Calu3 (cell line): ENCODE measurements at regions not wholly inside any gene's neighbourhood (a gene's known extent, or its start where the extent isn't known, plus 50 kb on each side); places are given as distances from the start of the nearest gene placed in this dataset.
"Not testable (repeated sequence)": the region's sequence is repeated elsewhere in the genome, so short reads cannot be mapped to it uniquely, and the experiment has no call there.

ENCODE experiments used
- BruUV-seq: library from RNA; stranded (reverse); fragments of 400-500 nt; replicated peaks from 2 replicates; lab custom pipeline; 2021; lab: Mats Ljungman, UMichigan
- CTCF ChIA-PET: fragments of 300-600 bp; sonication (Branson Sonifier 250); formaldehyde crosslinking; loops from one replicate; lab custom pipeline; 2022; ENCODE audit warnings: antibody characterized with exemption; lab: Charles Lee
- DNase-seq: peaks from one replicate; pipeline ENCODE4 v3.0.0; 2022
- H3K27ac Mint-ChIP-seq: one replicate; pipeline ENCODE4 v1.8.0; 2022; ENCODE audit warnings: mixed read lengths; ENCODE audit not compliant: unreplicated experiment
- H3K27me3 Mint-ChIP-seq: one replicate; pipeline ENCODE4 v1.8.0; 2022; ENCODE audit warnings: mixed read lengths; ENCODE audit not compliant: unreplicated experiment
- H3K36me3 Mint-ChIP-seq: one replicate; pipeline ENCODE4 v1.8.0; 2022; ENCODE audit warnings: mild to moderate bottlenecking, moderate library complexity, mixed read lengths; ENCODE audit not compliant: insufficient read depth, unreplicated experiment
- H3K4me1 Mint-ChIP-seq: one replicate; pipeline ENCODE4 v1.8.0; 2022; ENCODE audit warnings: mild to moderate bottlenecking, low read depth, mixed read lengths; ENCODE audit not compliant: unreplicated experiment
- H3K4me3 Mint-ChIP-seq: one replicate; pipeline ENCODE4 v1.8.0; 2022; ENCODE audit warnings: mild to moderate bottlenecking, low read depth, moderate library complexity, mixed read lengths; ENCODE audit not compliant: unreplicated experiment
- H3K9me3 Mint-ChIP-seq: one replicate; pipeline ENCODE4 v1.8.0; 2022; ENCODE audit warnings: low read depth, mixed read lengths; ENCODE audit not compliant: unreplicated experiment
- intact Hi-C: fragments of 100-400 bp; cut with micrococcal nuclease; formaldehyde crosslinking; loops from one replicate; pipeline ENCODE4 v1.10.0; 2022; ENCODE audit not compliant: unreplicated experiment
- TF ChIP-seq, protein P1 (sequence below): fragments of 200-600 bp; IDR thresholded peaks from one replicate; pipeline ENCODE4 v1.8.0; 2022; ENCODE audit warnings: antibody characterized with exemption; ENCODE audit not compliant: unreplicated experiment

GRCh38 chr5:21581508-21581907 lies 1271.6 kb downstream of the CDH12 start:
- TF ChIP-seq, protein P1, sequence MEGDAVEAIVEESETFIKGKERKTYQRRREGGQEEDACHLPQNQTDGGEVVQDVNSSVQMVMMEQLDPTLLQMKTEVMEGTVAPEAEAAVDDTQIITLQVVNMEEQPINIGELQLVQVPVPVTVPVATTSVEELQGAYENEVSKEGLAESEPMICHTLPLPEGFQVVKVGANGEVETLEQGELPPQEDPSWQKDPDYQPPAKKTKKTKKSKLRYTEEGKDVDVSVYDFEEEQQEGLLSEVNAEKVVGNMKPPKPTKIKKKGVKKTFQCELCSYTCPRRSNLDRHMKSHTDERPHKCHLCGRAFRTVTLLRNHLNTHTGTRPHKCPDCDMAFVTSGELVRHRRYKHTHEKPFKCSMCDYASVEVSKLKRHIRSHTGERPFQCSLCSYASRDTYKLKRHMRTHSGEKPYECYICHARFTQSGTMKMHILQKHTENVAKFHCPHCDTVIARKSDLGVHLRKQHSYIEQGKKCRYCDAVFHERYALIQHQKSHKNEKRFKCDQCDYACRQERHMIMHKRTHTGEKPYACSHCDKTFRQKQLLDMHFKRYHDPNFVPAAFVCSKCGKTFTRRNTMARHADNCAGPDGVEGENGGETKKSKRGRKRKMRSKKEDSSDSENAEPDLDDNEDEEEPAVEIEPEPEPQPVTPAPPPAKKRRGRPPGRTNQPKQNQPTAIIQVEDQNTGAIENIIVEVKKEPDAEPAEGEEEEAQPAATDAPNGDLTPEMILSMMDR = no peak
- no peak overlapping the region for H3K4me3 Mint-ChIP-seq
- CTCF ChIA-PET = no interaction called here

GRCh38 chr5:21574961-21575360 lies 1278.2 kb downstream of the CDH12 start:
- intact Hi-C loops = no loop called here
- no peak for DNase-seq
- peaks cover 2% of the 10 kb centered on the region for H3K9me3 Mint-ChIP-seq
- H3K4me3 Mint-ChIP-seq = no peak overlapping the region
- BruUV-seq = no TSS peak
- CTCF ChIA-PET = no interaction called here
- H3K36me3 Mint-ChIP-seq = no peaks in the 10 kb centered on the region
- H3K27ac Mint-ChIP-seq = no peak overlapping the region
- H3K4me1 Mint-ChIP-seq = no peaks in the 10 kb centered on the region
- no peaks in the 10 kb centered on the region for H3K27me3 Mint-ChIP-seq
- TF ChIP-seq, protein P1 = no peak

More at GRCh38 chr5:21581508-21581907, 1271.6 kb downstream of the CDH12 start:
- intact Hi-C loops = no loop called here
- H3K4me1 Mint-ChIP-seq = no peaks in the 10 kb centered on the region
- H3K9me3 Mint-ChIP-seq = peaks cover 2% of the 10 kb centered on the region
- no peaks in the 10 kb centered on the region for H3K36me3 Mint-ChIP-seq
- no peak for DNase-seq
- BruUV-seq = no TSS peak
- H3K27ac Mint-ChIP-seq = no peak overlapping the region
- H3K27me3 Mint-ChIP-seq = no peaks in the 10 kb centered on the region

DNA sequence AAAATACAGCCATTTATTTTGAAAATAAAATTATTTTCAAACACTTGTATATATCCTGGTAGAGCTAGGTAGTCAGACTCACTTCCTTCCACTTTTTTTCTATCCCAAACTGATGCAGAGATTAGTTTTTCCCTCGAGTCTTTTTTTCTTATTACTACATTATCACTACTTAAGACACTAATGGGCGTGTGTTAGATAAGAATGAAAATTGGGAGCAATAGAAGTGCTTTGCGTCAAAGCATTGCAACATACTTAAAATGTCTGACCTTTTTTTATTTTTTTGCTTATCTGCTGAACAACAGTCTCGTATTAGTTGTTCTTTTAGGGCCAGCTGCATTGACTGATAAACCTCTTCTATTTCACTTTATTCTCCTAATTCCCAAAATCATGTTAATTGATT lies 1278.7 kb downstream of the CDH12 start:
- Mint-ChIP-seq H3K4me1 (no peaks in the 10 kb centered on the region), H3K36me3 (no peaks in the 10 kb centered on the region), H3K27ac (no peak overlapping the region), H3K4me3 (no peak overlapping the region), H3K9me3 (peaks cover under 1% of the 10 kb centered on the region), H3K27me3 (no peaks in the 10 kb centered on the region)
- TF ChIP-seq, protein P1 = no peak
- no peak for DNase-seq
- intact Hi-C loops = no loop called here
- BruUV-seq = no TSS peak
- CTCF ChIA-PET = no interaction called here

GRCh38 chr5:21573416-21574314 lies 1279.5 kb downstream of the CDH12 start:
- Mint-ChIP-seq H3K4me1 (no peaks in the 10 kb centered on the region), H3K4me3 (no peak overlapping the region), H3K9me3 (no peaks in the 10 kb centered on the region), H3K27ac (no peak overlapping the region), H3K36me3 (no peaks in the 10 kb centered on the region), H3K27me3 (no peaks in the 10 kb centered on the region)
- no TSS peak for BruUV-seq
- intact Hi-C loops = no loop called here
- CTCF ChIA-PET = interaction anchor here (0.6 kb wide), 1 partner anchor 1658 kb away, joined by 3 read pairs; no protein-coding TSS in a partner anchor
- TF ChIP-seq, protein P1 = no peak
- no peak for DNase-seq

- H3K4me1 Mint-ChIP-seq, H3K36me3 Mint-ChIP-seq, H3K9me3 Mint-ChIP-seq, intact Hi-C loops, H3K27me3 Mint-ChIP-seq, DNase-seq, CTCF ChIA-PET, BruUV-seq, H3K27ac Mint-ChIP-seq, H3K4me3 Mint-ChIP-seq: not testable (repeated sequence)
Measured at GRCh38 chr5:21571196-21571595, 1281.9 kb downstream of the CDH12 start.

DNA sequence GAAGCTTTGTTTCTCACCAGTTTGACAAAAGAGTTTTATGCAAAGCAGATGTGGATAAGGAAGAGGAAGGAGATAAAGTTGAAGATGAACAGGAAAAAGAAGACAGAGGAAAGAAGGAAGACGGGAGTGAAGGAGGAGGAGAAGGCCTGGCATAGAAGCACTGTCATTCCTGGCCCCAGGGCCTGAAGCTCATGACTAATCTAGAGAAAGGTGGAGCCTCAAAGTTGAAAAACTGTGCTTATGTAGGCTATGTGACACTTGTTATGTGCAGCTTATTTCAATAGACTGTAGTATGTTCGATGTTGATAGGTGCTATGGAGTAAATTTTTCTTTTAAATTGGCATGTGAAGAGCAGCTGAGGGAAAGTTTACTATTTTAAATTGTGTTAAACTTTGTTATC lies 1294.0 kb downstream of the CDH12 start:
- DNase-seq, BruUV-seq, H3K4me1 Mint-ChIP-seq, H3K27me3 Mint-ChIP-seq, H3K27ac Mint-ChIP-seq, H3K36me3 Mint-ChIP-seq, H3K9me3 Mint-ChIP-seq, CTCF ChIA-PET, H3K4me3 Mint-ChIP-seq, intact Hi-C loops: not testable (repeated sequence)

DNA sequence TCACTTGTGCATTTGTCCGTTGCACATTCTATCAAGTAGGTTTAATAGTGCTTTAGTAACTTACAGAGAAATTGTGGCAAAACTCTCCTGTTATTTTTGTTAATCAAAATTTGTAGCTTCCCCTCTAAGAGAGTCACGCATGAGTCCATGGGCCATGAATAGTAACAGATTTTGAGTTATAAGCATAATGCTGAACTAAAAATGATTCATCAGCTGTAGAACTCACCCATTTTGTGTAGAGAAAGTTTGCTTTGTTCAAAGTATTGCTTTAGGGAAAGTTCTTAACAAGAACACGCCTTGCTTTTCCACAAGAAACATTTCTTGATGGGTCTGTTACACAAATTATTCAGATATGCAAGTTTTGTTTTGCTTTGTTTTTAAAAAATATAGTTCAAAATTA lies 1300.9 kb downstream of the CDH12 start:
- H3K9me3 Mint-ChIP-seq, CTCF ChIA-PET, H3K27ac Mint-ChIP-seq, BruUV-seq, DNase-seq, H3K4me1 Mint-ChIP-seq, H3K27me3 Mint-ChIP-seq, H3K36me3 Mint-ChIP-seq, intact Hi-C loops, H3K4me3 Mint-ChIP-seq: not testable (repeated sequence)
